IPS-18a (cell line): ENCODE measurements at regions not wholly inside any gene's neighbourhood (a gene's known extent, or its start where the extent isn't known, plus 50 kb on each side); places are given as distances from the start of the nearest gene placed in this dataset.
A peak's percentile ranks its signal among the peaks of the same experiment; 100 is the strongest.
"Not testable (repeated sequence)": the region's sequence is repeated elsewhere in the genome, so short reads cannot be mapped to it uniquely, and the experiment has no call there.

Source experiments
- H3K27ac ChIP-seq: one replicate; pipeline ENCODE4 v1.5.1; 2013; ENCODE audit warnings: low read length
- H3K27me3 ChIP-seq: one replicate; pipeline ENCODE4 v1.6.1; 2013; ENCODE audit warnings: mild to moderate bottlenecking, low read length; ENCODE audit not compliant: control insufficient read depth, insufficient read depth
- H3K36me3 ChIP-seq: one replicate; pipeline ENCODE4 v1.6.1; 2013; ENCODE audit warnings: low read depth, low read length; ENCODE audit not compliant: control insufficient read depth
- H3K4me1 ChIP-seq: one replicate; pipeline ENCODE4 v1.6.1; 2013; ENCODE audit warnings: low read depth, low read length; ENCODE audit not compliant: control insufficient read depth
- H3K4me3 ChIP-seq: one replicate; pipeline ENCODE4 v1.5.1; 2013; ENCODE audit warnings: low read length
- H3K9ac ChIP-seq: one replicate; pipeline ENCODE4 v1.6.1; 2013; ENCODE audit warnings: mild to moderate bottlenecking, low read length, moderate library complexity
- H3K9me3 ChIP-seq: one replicate; pipeline ENCODE4 v1.6.1; 2013; ENCODE audit warnings: low read depth, low read length; ENCODE audit not compliant: control insufficient read depth

GRCh38 chrX:40788698-40789097 is 53.4 kb upstream of the MED14 start:
- H3K4me3 ChIP-seq, H3K9me3 ChIP-seq, H3K27ac ChIP-seq, H3K9ac ChIP-seq, H3K36me3 ChIP-seq, H3K27me3 ChIP-seq, H3K4me1 ChIP-seq: not testable (repeated sequence)

- Histone ChIP-seq H3K4me1 (peaks cover 3% of the 10 kb centered on the region), H3K27ac (no peak overlapping the region), H3K27me3 (no peaks in the 10 kb centered on the region)
Observed at GRCh38 chrX:40792433-40792832, 57.1 kb upstream of the MED14 start.

DNA sequence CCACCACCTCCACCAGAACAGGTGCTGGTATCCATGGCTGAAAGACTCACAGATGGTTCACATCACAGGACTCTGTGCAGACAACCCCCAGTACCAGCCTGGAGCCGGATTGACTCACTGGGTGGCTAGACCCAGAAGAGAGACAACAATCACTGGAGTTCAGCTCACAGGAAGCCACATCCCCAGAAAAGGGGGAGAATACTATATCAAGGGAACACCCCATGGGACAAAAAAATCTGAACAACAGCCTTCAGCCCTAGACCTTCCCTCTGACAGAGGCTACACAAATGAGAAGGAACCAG is 59.4 kb upstream of the MED14 start:
- H3K4me1 ChIP-seq, H3K9ac ChIP-seq, H3K9me3 ChIP-seq, H3K27me3 ChIP-seq, H3K36me3 ChIP-seq, H3K4me3 ChIP-seq, H3K27ac ChIP-seq: not testable (repeated sequence)

More at GRCh38 chrX:40792433-40792832, 57.1 kb upstream of the MED14 start:
- no peak overlapping the region for H3K4me3 ChIP-seq
- H3K36me3 ChIP-seq: no peaks in the 10 kb centered on the region
- no peaks in the 10 kb centered on the region for H3K9me3 ChIP-seq
- no peak overlapping the region for H3K9ac ChIP-seq

DNA sequence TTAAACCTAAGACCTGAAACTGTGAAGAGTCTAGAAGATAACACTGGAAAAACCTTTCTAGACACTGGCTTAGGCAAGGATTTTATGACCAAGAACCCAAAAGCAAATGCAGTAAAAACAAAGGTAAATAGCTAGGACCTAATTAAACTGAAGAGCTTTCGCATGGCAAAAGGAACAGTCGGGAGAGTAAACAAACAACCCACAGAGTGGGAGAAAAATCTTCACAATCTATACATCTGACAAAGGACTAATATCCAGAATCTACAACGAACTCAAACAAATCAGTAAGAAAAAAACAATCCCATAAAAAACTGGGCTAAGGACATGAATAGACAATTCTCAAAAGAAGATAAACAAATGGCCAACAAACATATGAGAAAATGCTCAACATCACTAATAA is 64.4 kb upstream of the MED14 start:
- H3K9ac ChIP-seq, H3K9me3 ChIP-seq, H3K27ac ChIP-seq, H3K27me3 ChIP-seq, H3K36me3 ChIP-seq, H3K4me3 ChIP-seq, H3K4me1 ChIP-seq: not testable (repeated sequence)

DNA sequence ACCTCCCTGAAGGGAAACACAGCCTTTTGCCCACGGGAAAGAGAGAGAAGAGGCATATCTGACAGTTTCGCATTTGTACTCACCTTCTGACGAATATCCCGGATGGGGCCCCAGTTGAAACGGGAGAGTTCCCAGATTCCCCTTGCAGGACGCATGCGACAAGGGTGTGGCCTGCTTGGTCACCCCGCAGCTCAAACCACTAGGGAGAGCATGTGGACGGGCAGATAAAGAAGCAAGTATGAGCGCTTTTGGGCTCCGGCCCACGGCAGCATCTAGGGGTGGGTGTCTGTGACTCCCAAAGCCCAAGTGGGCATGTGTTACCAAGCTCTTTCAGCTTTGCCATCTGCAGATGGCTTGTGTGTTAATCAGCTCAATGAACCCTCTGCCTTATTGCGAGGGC is 70.1 kb upstream of the MED14 start:
- Histone ChIP-seq H3K27ac (no peak overlapping the region), H3K9me3 (no peaks in the 10 kb centered on the region), H3K4me1 (no peaks in the 10 kb centered on the region), H3K4me3 (no peak overlapping the region), H3K9ac (no peak overlapping the region), H3K36me3 (no peaks in the 10 kb centered on the region), H3K27me3 (no peaks in the 10 kb centered on the region)

DNA sequence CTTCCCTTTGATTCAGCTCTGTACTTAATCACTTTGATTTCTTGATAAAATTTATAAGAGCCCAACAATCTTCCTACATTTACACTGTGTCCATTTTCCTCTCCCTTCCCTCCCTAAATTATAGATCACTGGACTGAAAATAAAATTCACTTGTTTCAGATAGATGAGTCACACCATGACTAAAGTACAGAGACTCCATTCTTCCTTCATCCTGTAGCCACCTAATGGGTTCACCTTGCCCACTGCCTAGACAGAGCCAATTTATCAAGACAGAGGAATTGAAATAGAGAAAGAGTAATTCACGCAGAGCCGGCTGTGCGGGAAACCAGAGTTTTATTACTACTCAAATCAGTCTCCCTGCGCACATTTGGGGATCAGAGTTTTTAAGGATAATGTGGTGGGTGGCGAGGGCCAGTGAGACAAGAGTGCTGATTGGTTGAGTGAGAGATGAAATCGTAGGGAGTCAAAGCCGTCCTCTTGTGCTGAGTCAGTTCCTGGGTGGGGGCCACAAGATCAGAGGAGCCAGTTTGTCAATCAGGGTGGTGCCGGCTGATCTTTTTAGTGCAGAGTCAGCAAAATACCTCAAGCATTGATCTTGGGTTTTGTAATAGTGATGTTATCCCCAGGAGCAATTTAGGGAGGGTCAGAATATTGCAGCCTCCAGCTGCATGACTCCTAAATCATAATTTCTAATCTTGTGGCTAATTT is 71.3 kb upstream of the MED14 start:
- Histone ChIP-seq H3K4me3 (no peak overlapping the region), H3K9ac (no peak overlapping the region), H3K9me3 (no peaks in the 10 kb centered on the region), H3K27me3 (no peaks in the 10 kb centered on the region), H3K27ac (no peak overlapping the region), H3K4me1 (no peaks in the 10 kb centered on the region), H3K36me3 (no peaks in the 10 kb centered on the region)

DNA sequence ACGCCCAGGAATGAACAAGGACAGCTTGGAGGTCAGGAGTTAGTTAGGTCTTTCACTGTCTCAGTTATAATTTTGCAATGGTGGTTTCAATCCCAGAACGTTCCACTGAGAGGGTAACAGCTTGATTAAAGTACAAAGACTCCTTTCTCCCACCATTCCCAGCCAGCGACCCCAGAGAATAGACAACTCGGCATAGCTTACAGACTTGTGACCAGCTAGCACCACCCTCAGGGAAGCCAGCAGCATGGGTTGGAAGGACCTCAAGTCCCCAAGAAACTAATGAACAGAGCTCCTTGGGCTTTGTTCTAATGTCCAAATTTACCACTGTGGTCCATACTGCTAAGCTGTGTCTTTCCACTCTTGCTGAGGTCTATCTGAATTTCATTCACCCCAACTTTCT is 72.0 kb upstream of the MED14 start:
- no peak overlapping the region for H3K27ac ChIP-seq
- no peak overlapping the region for H3K4me3 ChIP-seq
- H3K36me3 ChIP-seq: no peaks in the 10 kb centered on the region
- no peaks in the 10 kb centered on the region for H3K4me1 ChIP-seq
- H3K27me3 ChIP-seq: no peaks in the 10 kb centered on the region
- no peak overlapping the region for H3K9ac ChIP-seq
- H3K9me3 ChIP-seq: no peaks in the 10 kb centered on the region

DNA sequence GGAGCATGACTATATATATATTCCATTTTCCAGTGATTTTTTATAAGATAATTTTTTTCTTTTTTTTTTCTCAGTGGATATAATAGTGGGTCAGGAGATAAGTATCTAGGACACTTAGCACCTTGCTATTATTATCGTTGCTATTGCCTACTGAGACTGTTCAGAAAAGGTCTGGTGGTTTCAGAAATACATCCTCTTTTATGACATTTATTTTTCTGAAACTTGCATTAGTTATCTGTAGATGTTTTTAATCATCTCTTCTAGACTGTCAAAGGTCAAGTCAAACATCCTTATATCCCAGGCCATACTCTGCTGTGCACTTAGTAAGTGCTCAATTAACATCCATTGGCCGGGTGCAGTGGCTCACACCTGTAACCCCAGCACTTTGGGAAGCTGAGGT is 72.9 kb upstream of the MED14 start:
- Histone ChIP-seq H3K9me3 (no peaks in the 10 kb centered on the region), H3K27me3 (no peaks in the 10 kb centered on the region), H3K36me3 (no peaks in the 10 kb centered on the region), H3K9ac (no peak overlapping the region), H3K4me3 (no peak overlapping the region), H3K4me1 (no peaks in the 10 kb centered on the region), H3K27ac (no peak overlapping the region)

- Histone ChIP-seq H3K9me3 (no peaks in the 10 kb centered on the region), H3K4me3 (no peak overlapping the region), H3K9ac (no peak overlapping the region), H3K36me3 (no peaks in the 10 kb centered on the region), H3K27ac (no peak overlapping the region), H3K27me3 (no peaks in the 10 kb centered on the region), H3K4me1 (no peaks in the 10 kb centered on the region)
Observed at GRCh38 chrX:40809210-40809609, 73.9 kb upstream of the MED14 start.

DNA sequence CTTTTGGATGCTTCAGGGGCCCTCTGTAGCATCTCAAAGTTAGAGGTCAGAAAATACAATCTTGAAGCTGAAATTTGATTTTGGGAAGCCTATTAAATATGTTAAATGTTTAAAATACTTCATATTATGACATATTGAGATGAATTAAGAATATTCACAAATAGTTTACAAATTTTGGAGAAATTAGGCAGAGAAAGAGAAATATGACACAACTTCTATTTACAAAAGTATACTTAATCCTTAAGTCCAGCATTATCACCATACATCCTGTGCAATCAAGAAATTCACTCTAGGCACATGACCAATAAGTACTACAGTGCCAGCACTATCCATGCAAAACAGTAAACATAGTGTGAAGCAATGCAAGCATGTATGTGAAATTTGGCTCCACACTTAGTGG is 79.7 kb upstream of the MED14 start:
- Histone ChIP-seq H3K4me1 (peaks cover 12% of the 10 kb centered on the region), H3K9me3 (peaks cover 12% of the 10 kb centered on the region)
- not testable (repeated sequence) for H3K27me3 ChIP-seq, H3K9ac ChIP-seq, H3K27ac ChIP-seq, H3K4me3 ChIP-seq, H3K36me3 ChIP-seq

GRCh38 chrX:40816906-40817305 is 81.6 kb upstream of the MED14 start:
- no peaks in the 10 kb centered on the region for H3K27me3 ChIP-seq
- no peak overlapping the region for H3K4me3 ChIP-seq
- peaks cover 12% of the 10 kb centered on the region for H3K4me1 ChIP-seq
- H3K27ac ChIP-seq: peak overlapping the region; percentile 9
- peaks cover 12% of the 10 kb centered on the region for H3K9me3 ChIP-seq
- no peaks in the 10 kb centered on the region for H3K36me3 ChIP-seq
- H3K9ac ChIP-seq: no peak overlapping the region

GRCh38 chrX:40818236-40818635 is 82.9 kb upstream of the MED14 start:
- Histone ChIP-seq H3K9ac (no peak overlapping the region), H3K27ac (no peak overlapping the region), H3K9me3 (peaks cover 12% of the 10 kb centered on the region)

More at GRCh38 chrX:40818236-40818635, 82.9 kb upstream of the MED14 start:
- Histone ChIP-seq H3K4me1 (peaks cover 12% of the 10 kb centered on the region), H3K36me3 (no peaks in the 10 kb centered on the region), H3K4me3 (no peak overlapping the region), H3K27me3 (no peaks in the 10 kb centered on the region)
